Neural cell (in vitro differentiated cells): ENCODE measurements at regions not wholly inside any gene's neighbourhood (a gene's known extent, or its start where the extent isn't known, plus 50 kb on each side); places are given as distances from the start of the nearest gene placed in this dataset.

ENCODE experiments used
- EZH2 ChIP-seq: fragments of 200-600, 300-800 bp; shearing (Covaris generic), sonication (generic); IDR thresholded peaks from 2 replicates; pipeline ENCODE4 v1.6.1; 2014; ENCODE audit warnings: antibody characterized with exemption, low read length, borderline replicate concordance, mild to moderate bottlenecking; ENCODE audit not compliant: insufficient read depth, poor library complexity, severe bottlenecking
- POLR2AphosphoS5 ChIP-seq: IDR thresholded peaks from 2 replicates; pipeline ENCODE4 v1.6.1; 2012
- SMC3 ChIP-seq: fragments of 450-650 bp; conservative IDR thresholded peaks from 2 replicates; pipeline ENCODE4 v1.6.1; 2014; ENCODE audit warnings: antibody characterized with exemption, mild to moderate bottlenecking, moderate library complexity; ENCODE audit not compliant: poor library complexity
- TF ChIP-seq, protein P1 (sequence below): fragments of 450-650 bp; IDR thresholded peaks from 2 replicates; pipeline ENCODE4 v1.5.1; 2014; ENCODE audit warnings: antibody characterized with exemption, mild to moderate bottlenecking, moderate library complexity; ENCODE audit not compliant: poor library complexity, severe bottlenecking

DNA sequence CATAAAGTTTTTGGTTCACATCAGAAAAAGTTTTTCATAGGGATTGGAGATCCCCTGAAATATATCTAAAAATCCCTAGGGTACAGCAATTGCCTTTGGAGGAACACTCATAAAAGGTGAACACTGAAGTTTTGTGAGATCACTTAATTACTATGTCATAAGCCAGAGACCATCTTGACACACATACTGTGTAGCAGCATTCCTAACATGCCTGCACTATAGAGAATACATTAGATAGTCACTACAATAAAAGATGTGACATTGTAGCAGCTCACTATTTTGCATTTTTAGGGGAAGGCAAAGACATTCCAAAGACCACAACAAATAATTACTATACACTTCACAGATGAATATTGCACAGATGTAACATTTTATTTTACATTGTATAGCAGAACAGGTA is 779.9 kb downstream of the KCNT2 start:
- TF ChIP-seq, protein P1, sequence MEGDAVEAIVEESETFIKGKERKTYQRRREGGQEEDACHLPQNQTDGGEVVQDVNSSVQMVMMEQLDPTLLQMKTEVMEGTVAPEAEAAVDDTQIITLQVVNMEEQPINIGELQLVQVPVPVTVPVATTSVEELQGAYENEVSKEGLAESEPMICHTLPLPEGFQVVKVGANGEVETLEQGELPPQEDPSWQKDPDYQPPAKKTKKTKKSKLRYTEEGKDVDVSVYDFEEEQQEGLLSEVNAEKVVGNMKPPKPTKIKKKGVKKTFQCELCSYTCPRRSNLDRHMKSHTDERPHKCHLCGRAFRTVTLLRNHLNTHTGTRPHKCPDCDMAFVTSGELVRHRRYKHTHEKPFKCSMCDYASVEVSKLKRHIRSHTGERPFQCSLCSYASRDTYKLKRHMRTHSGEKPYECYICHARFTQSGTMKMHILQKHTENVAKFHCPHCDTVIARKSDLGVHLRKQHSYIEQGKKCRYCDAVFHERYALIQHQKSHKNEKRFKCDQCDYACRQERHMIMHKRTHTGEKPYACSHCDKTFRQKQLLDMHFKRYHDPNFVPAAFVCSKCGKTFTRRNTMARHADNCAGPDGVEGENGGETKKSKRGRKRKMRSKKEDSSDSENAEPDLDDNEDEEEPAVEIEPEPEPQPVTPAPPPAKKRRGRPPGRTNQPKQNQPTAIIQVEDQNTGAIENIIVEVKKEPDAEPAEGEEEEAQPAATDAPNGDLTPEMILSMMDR = no peak
- TF ChIP-seq EZH2 (no peak), SMC3 (no peak), POLR2AphosphoS5 (no peak)
